Prostate gland (tissue), 2 donors: ENCODE measurements at regions not wholly inside any gene's neighbourhood (a gene's known extent, or its start where the extent isn't known, plus 50 kb on each side); places are given as distances from the start of the nearest gene placed in this dataset.

Experiments used
- POLR2A ChIP-seq: fragments of 450-650 bp; IDR thresholded peaks from one replicate; pipeline ENCODE4 v1.6.1; 2016; ENCODE audit warnings: antibody characterized with exemption, mild to moderate bottlenecking
- TF ChIP-seq, protein P1 (sequence below), 4 experiments: fragments of 200-600 bp in 2 of 4; fragments of 450-650 bp in 2 of 4; sonication (generic) in 2 of 4; IDR thresholded peaks; 1 replicate in 3 of 4; 2 replicates in 1 of 4; pipeline ENCODE4 v1.5.1; 2016 to 2019; ENCODE audit warnings: antibody characterized with exemption in 4 of 4, mild to moderate bottlenecking in 2 of 4, moderate library complexity in 2 of 4

DNA sequence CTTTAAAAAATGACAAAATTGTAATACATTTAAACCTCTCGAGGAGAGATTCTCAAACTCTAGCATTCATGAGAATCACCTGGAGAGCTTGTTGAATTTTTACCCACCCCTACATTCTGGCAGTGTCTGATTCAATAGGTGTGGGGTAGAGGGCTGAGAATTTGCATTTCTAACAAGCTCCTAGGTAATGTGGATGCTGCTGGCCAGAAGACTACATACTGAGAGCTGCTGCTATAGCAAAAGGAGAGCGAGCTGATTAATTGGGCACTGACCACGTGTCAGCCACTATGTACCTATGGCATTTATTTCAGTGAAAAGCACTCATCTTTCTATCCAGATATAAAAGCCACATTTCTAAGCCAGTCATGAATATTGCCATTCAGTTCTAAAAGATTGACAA is 169.0 kb upstream of the NRSN1 start:
- TF ChIP-seq, protein P1, sequence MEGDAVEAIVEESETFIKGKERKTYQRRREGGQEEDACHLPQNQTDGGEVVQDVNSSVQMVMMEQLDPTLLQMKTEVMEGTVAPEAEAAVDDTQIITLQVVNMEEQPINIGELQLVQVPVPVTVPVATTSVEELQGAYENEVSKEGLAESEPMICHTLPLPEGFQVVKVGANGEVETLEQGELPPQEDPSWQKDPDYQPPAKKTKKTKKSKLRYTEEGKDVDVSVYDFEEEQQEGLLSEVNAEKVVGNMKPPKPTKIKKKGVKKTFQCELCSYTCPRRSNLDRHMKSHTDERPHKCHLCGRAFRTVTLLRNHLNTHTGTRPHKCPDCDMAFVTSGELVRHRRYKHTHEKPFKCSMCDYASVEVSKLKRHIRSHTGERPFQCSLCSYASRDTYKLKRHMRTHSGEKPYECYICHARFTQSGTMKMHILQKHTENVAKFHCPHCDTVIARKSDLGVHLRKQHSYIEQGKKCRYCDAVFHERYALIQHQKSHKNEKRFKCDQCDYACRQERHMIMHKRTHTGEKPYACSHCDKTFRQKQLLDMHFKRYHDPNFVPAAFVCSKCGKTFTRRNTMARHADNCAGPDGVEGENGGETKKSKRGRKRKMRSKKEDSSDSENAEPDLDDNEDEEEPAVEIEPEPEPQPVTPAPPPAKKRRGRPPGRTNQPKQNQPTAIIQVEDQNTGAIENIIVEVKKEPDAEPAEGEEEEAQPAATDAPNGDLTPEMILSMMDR (IDR thresholded peaks at IDR 0.05): no peak
- no peak for TF ChIP-seq POLR2A
